Neural cell (in vitro differentiated cells): ENCODE measurements at regions not wholly inside any gene's neighbourhood (a gene's known extent, or its start where the extent isn't known, plus 50 kb on each side); places are given as distances from the start of the nearest gene placed in this dataset.

Source experiments
- H2AFZ ChIP-seq: fragments of 200-600, 300-800 bp; sonication (generic), shearing (Covaris generic); 2 replicates; pipeline ENCODE4 v1.6.0; 2014; ENCODE audit warnings: low read depth, mild to moderate bottlenecking, antibody characterized with exemption, low read length, moderate library complexity
- H3F3A ChIP-seq: fragments of 200-600 bp; shearing (Covaris generic); 2 replicates; pipeline ENCODE4 v1.6.1; 2016; ENCODE audit warnings: mild to moderate bottlenecking, moderate library complexity, mixed read lengths, antibody characterized with exemption, low read length; ENCODE audit not compliant: insufficient read depth, poor library complexity, severe bottlenecking
- H3K27ac ChIP-seq: fragments of 200-600, 300-800 bp; sonication (generic), shearing (Covaris generic); 2 replicates; pipeline ENCODE4 v1.5.1; 2014; ENCODE audit warnings: mild to moderate bottlenecking, low read length, moderate library complexity
- H3K27me3 ChIP-seq: fragments of 300-800, 200-600 bp; sonication (generic), shearing (Covaris generic); 2 replicates; pipeline ENCODE4 v1.6.0; 2014; ENCODE audit warnings: mild to moderate bottlenecking, low read depth, low read length, moderate library complexity; ENCODE audit not compliant: insufficient read depth
- H3K36me3 ChIP-seq: fragments of 300-800, 200-600 bp; sonication (generic), shearing (Covaris generic); 2 replicates; pipeline ENCODE4 v1.5.1; 2014; ENCODE audit warnings: mild to moderate bottlenecking, antibody characterized with exemption, low read length, moderate library complexity; ENCODE audit not compliant: insufficient read depth
- H3K4me2 ChIP-seq: fragments of 300-800, 200-600 bp; sonication (generic), shearing (Covaris generic); 2 replicates; pipeline ENCODE4 v1.6.0; 2014; ENCODE audit warnings: mild to moderate bottlenecking, low read length
- H3K4me3 ChIP-seq: fragments of 300-800, 200-600 bp; sonication (generic), shearing (Covaris generic); 2 replicates; pipeline ENCODE4 v1.5.1; 2014; ENCODE audit warnings: mild to moderate bottlenecking, low read length, moderate library complexity
- H3K79me2 ChIP-seq: fragments of 200-600 bp; shearing (Covaris generic); replicated peaks from 2 replicates; pipeline ENCODE4 v1.6.0; 2014; ENCODE audit warnings: mild to moderate bottlenecking, low read length, moderate library complexity; ENCODE audit not compliant: insufficient read depth
- H3K9ac ChIP-seq: fragments of 300-800, 200-600 bp; sonication (generic), shearing (Covaris generic); 2 replicates; pipeline ENCODE4 v1.6.1; 2016; ENCODE audit warnings: mild to moderate bottlenecking, low read length, mixed read lengths
- H3K9me2 ChIP-seq: fragments of 200-600 bp; shearing (Covaris generic); 2 replicates; pipeline ENCODE4 v1.6.1; 2016; ENCODE audit warnings: mild to moderate bottlenecking, low read length, mixed read lengths; ENCODE audit not compliant: insufficient read depth
- H3K9me3 ChIP-seq: fragments of 200-600, 300-800 bp; sonication (generic), shearing (Covaris generic); 2 replicates; pipeline ENCODE4 v1.6.1; 2016; ENCODE audit warnings: mild to moderate bottlenecking, mixed run types, low read length, moderate library complexity, mixed read lengths
- H4K20me1 ChIP-seq: fragments of 200-600 bp; shearing (Covaris generic); 2 replicates; pipeline ENCODE4 v1.6.1; 2016; ENCODE audit warnings: mild to moderate bottlenecking, mixed run types; ENCODE audit not compliant: insufficient read depth
- CTCF ChIP-seq: fragments of 450-650 bp; IDR thresholded peaks from 2 replicates; pipeline ENCODE4 v1.5.1; 2014; ENCODE audit warnings: antibody characterized with exemption, mild to moderate bottlenecking, moderate library complexity; ENCODE audit not compliant: poor library complexity, severe bottlenecking
- EP300 ChIP-seq: fragments of 450-650 bp; conservative IDR thresholded peaks from 2 replicates; pipeline ENCODE4 v1.6.1; 2014; ENCODE audit warnings: antibody characterized with exemption, mild to moderate bottlenecking, moderate library complexity; ENCODE audit not compliant: poor library complexity, severe bottlenecking
- EZH2 ChIP-seq: fragments of 200-600, 300-800 bp; shearing (Covaris generic), sonication (generic); IDR thresholded peaks from 2 replicates; pipeline ENCODE4 v1.6.1; 2014; ENCODE audit warnings: antibody characterized with exemption, low read length, borderline replicate concordance, mild to moderate bottlenecking; ENCODE audit not compliant: insufficient read depth, poor library complexity, severe bottlenecking
- MXI1 ChIP-seq: fragments of 450-650 bp; conservative IDR thresholded peaks from 2 replicates; pipeline ENCODE4 v1.6.1; 2014; ENCODE audit warnings: antibody characterized with exemption, mild to moderate bottlenecking; ENCODE audit not compliant: poor library complexity, severe bottlenecking
- POLR2AphosphoS5 ChIP-seq: IDR thresholded peaks from 2 replicates; pipeline ENCODE4 v1.6.1; 2012
- RAD21 ChIP-seq: fragments of 450-650 bp; conservative IDR thresholded peaks from 2 replicates; pipeline ENCODE4 v1.6.1; 2014; ENCODE audit warnings: antibody characterized with exemption, mild to moderate bottlenecking, moderate library complexity
- REST ChIP-seq: IDR thresholded peaks from 2 replicates; pipeline ENCODE4 v1.6.1; 2012; ENCODE audit warnings: borderline replicate concordance
- SMC3 ChIP-seq: fragments of 450-650 bp; conservative IDR thresholded peaks from 2 replicates; pipeline ENCODE4 v1.6.1; 2014; ENCODE audit warnings: antibody characterized with exemption, mild to moderate bottlenecking, moderate library complexity; ENCODE audit not compliant: poor library complexity
- TAF1 ChIP-seq: IDR thresholded peaks from 2 replicates; pipeline ENCODE4 v1.6.1; 2012; ENCODE audit warnings: low read depth

- no peaks in the 10 kb centered on the region for H3K27me3 ChIP-seq
- H3K9me2 ChIP-seq: no peaks in the 10 kb centered on the region
These were observed 1707.4 kb downstream of the PCDH7 start for GRCh38 chr4:32427566-32427965.

GRCh38 chr4:32429151-32429550, 1709.0 kb downstream of the PCDH7 start:
- Histone ChIP-seq H3K4me3 (no peak overlapping the region), H2AFZ (no peak overlapping the region), H3K4me2 (no peak overlapping the region), H3K27ac (no peak overlapping the region), H3K79me2 (no peaks in the 10 kb centered on the region), H3K9me2 (no peaks in the 10 kb centered on the region), H3K9me3 (no peaks in the 10 kb centered on the region), H3K36me3 (no peaks in the 10 kb centered on the region), H3K9ac (no peak overlapping the region), H4K20me1 (no peaks in the 10 kb centered on the region), H3K27me3 (no peaks in the 10 kb centered on the region), H3F3A (no peaks in the 10 kb centered on the region)
- TF ChIP-seq TAF1 (no peak), RAD21 (no peak), SMC3 (no peak), POLR2AphosphoS5 (no peak), EZH2 (no peak), MXI1 (no peak)

More at GRCh38 chr4:32427566-32427965, 1707.4 kb downstream of the PCDH7 start:
- Histone ChIP-seq H3K27ac (no peak overlapping the region), H3K9ac (no peak overlapping the region), H3K4me3 (no peak overlapping the region), H3K36me3 (no peaks in the 10 kb centered on the region), H3K9me3 (no peaks in the 10 kb centered on the region), H3K4me2 (no peak overlapping the region), H4K20me1 (no peaks in the 10 kb centered on the region), H3F3A (no peaks in the 10 kb centered on the region), H2AFZ (no peak overlapping the region), H3K79me2 (no peaks in the 10 kb centered on the region)
- TF ChIP-seq EP300 (no peak), RAD21 (no peak), REST (no peak), EZH2 (no peak), MXI1 (no peak), POLR2AphosphoS5 (no peak), SMC3 (no peak)

- H3F3A ChIP-seq: peaks cover 6% of the 10 kb centered on the region
These were observed 1715.1 kb downstream of the PCDH7 start for GRCh38 chr4:32435308-32435707.

More at GRCh38 chr4:32435308-32435707, 1715.1 kb downstream of the PCDH7 start:
- Histone ChIP-seq H2AFZ (no peak overlapping the region), H4K20me1 (no peaks in the 10 kb centered on the region), H3K9me3 (no peaks in the 10 kb centered on the region), H3K4me3 (no peak overlapping the region), H3K27me3 (no peaks in the 10 kb centered on the region), H3K9ac (no peak overlapping the region), H3K79me2 (no peaks in the 10 kb centered on the region), H3K9me2 (no peaks in the 10 kb centered on the region), H3K4me2 (no peak overlapping the region), H3K27ac (no peak overlapping the region), H3K36me3 (no peaks in the 10 kb centered on the region)
- TF ChIP-seq EP300 (peak; percentile 92), CTCF (no peak), REST (peak; percentile 46), SMC3 (no peak), POLR2AphosphoS5 (peak; percentile 63), MXI1 (no peak)
